WTC11 (cell line): ENCODE measurements at regions not wholly inside any gene's neighbourhood (a gene's known extent, or its start where the extent isn't known, plus 50 kb on each side); places are given as distances from the start of the nearest gene placed in this dataset.

Source experiments
- ATAC-seq: fragments of 200-7000 bp; cut with Tn5 transposase; 2 replicates; pipeline ENCODE4 v1.10.0; 2021; ENCODE audit warnings: mild to moderate bottlenecking, moderate library complexity
- CTCF ChIA-PET: fragments of 300-600 bp; sonication (Branson Sonifier 250); formaldehyde crosslinking; loops from one replicate; lab custom pipeline; 2021; ENCODE audit warnings: antibody characterized with exemption; lab: Charles Lee
- POLR2A ChIA-PET: fragments of 350-600 bp; sonication (Branson Sonifier 250); formaldehyde crosslinking; loops from one replicate; lab custom pipeline; 2021; ENCODE audit warnings: antibody characterized with exemption; lab: Charles Lee
- DNase-seq: peaks from one replicate; pipeline ENCODE4 v3.0.0; 2021; ENCODE audit warnings: low spot score
- H3K27ac Mint-ChIP-seq: 2 replicates; pipeline ENCODE4 v1.8.0; 2021; ENCODE audit warnings: mixed read lengths
- H3K27me3 Mint-ChIP-seq: 2 replicates; pipeline ENCODE4 v1.8.0; 2021; ENCODE audit warnings: low read depth, mild to moderate bottlenecking, moderate library complexity, mixed read lengths
- H3K36me3 Mint-ChIP-seq: 2 replicates; pipeline ENCODE4 v1.8.0; 2021; ENCODE audit warnings: mixed read lengths
- H3K4me1 Mint-ChIP-seq: 2 replicates; pipeline ENCODE4 v1.8.0; 2022; ENCODE audit warnings: mixed read lengths
- H3K4me3 Mint-ChIP-seq: 2 replicates; pipeline ENCODE4 v1.8.0; 2021; ENCODE audit warnings: mild to moderate bottlenecking, moderate library complexity, mixed read lengths
- H3K9me3 Mint-ChIP-seq: 2 replicates; pipeline ENCODE4 v1.8.0; 2021; ENCODE audit warnings: mixed read lengths
- CREM ChIP-seq: sonication (generic); formaldehyde crosslinking; IDR thresholded peaks from 2 replicates; pipeline ENCODE4 v1.8.1; 2022; ENCODE audit warnings: mild to moderate bottlenecking, missing genetic modification reagents, moderate library complexity
- E2F4 ChIP-seq: sonication (generic); formaldehyde crosslinking; IDR thresholded peaks from 2 replicates; pipeline ENCODE4 v1.8.1; 2022; ENCODE audit warnings: low read depth, mild to moderate bottlenecking, moderate library complexity, missing genetic modification reagents, borderline replicate concordance
- IRF1 ChIP-seq: sonication (generic); formaldehyde crosslinking; IDR thresholded peaks from 2 replicates; pipeline ENCODE4 v1.8.0; 2023; ENCODE audit warnings: missing genetic modification reagents
- JAZF1 ChIP-seq: fragments of 250-450 bp; sonication (Bioruptor Pico); IDR thresholded peaks from 2 replicates; pipeline ENCODE4 v1.9.0; 2021; ENCODE audit warnings: moderate library complexity, mild to moderate bottlenecking, inconsistent platforms
- NFE2L1 ChIP-seq: sonication (generic); formaldehyde crosslinking; IDR thresholded peaks from 2 replicates; pipeline ENCODE4 v1.8.1; 2023; ENCODE audit warnings: missing genetic modification reagents
- NFYB ChIP-seq: sonication (generic); formaldehyde crosslinking; conservative IDR thresholded peaks from 2 replicates; pipeline ENCODE4 v1.8.0; 2022; ENCODE audit warnings: low read depth, missing genetic modification reagents
- RELA ChIP-seq: sonication (generic); formaldehyde crosslinking; IDR thresholded peaks from 2 replicates; pipeline ENCODE4 v1.8.1; 2022; ENCODE audit warnings: missing genetic modification reagents, mild to moderate bottlenecking, borderline replicate concordance
- SMAD3 ChIP-seq: sonication (generic); formaldehyde crosslinking; IDR thresholded peaks from 2 replicates; pipeline ENCODE4 v1.8.0; 2022; ENCODE audit warnings: missing genetic modification reagents, mild to moderate bottlenecking, borderline replicate concordance
- SMAD4 ChIP-seq: sonication (generic); formaldehyde crosslinking; IDR thresholded peaks from 2 replicates; pipeline ENCODE4 v1.8.0; 2022; ENCODE audit warnings: mild to moderate bottlenecking, missing genetic modification reagents
- TEAD1 ChIP-seq: sonication (generic); formaldehyde crosslinking; IDR thresholded peaks from 2 replicates; pipeline ENCODE4 v1.8.0; 2022; ENCODE audit warnings: mild to moderate bottlenecking, missing genetic modification reagents
- ZNF263 ChIP-seq: sonication (generic); formaldehyde crosslinking; IDR thresholded peaks from 2 replicates; pipeline ENCODE4 v1.8.1; 2022; ENCODE audit warnings: low read depth, mild to moderate bottlenecking, moderate library complexity, missing genetic modification reagents
- ZNF281 ChIP-seq: sonication (generic); formaldehyde crosslinking; IDR thresholded peaks from 2 replicates; pipeline ENCODE4 v1.8.0; 2023; ENCODE audit warnings: mild to moderate bottlenecking, missing genetic modification reagents
- TF ChIP-seq, protein P1 (sequence below): sonication (generic); formaldehyde crosslinking; IDR thresholded peaks from 2 replicates; pipeline ENCODE4 v1.8.1; 2022; ENCODE audit warnings: mild to moderate bottlenecking, missing genetic modification reagents, moderate library complexity, borderline replicate concordance
- TF ChIP-seq, protein P2 (sequence below): fragments of 250-450 bp; sonication (Bioruptor Pico); IDR thresholded peaks from 2 replicates; pipeline ENCODE4 v1.9.0; 2021; ENCODE audit warnings: mild to moderate bottlenecking, borderline replicate concordance
- TF ChIP-seq, protein P3 (sequence below): sonication (generic); formaldehyde crosslinking; IDR thresholded peaks from 2 replicates; pipeline ENCODE4 v1.8.0; 2023; ENCODE audit warnings: missing genetic modification reagents, mild to moderate bottlenecking, borderline replicate concordance
- TF ChIP-seq, protein P4 (sequence below): sonication (generic); formaldehyde crosslinking; IDR thresholded peaks from 2 replicates; pipeline ENCODE4 v1.8.0; 2022; ENCODE audit warnings: missing genetic modification reagents

DNA sequence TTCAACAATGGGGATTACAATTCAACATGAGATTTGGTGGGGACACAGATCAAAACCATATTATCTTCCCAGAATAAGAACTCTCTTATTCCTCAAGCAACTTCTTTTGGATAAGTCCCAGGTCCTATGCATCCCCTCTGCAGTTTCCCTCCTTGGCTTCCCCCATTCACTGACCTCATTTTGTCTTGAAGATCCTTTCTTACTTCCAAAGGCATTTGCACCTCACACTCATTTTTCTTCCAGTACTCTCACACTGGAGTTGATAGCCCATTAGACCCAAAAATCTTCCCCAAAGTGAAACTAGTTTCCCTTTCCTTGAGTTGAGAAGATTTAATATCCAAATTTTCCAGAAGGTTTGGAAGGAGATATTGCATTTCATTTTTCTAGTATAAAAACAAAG lies 178.0 kb upstream of the DAPK1 start (continued):
- TF ChIP-seq, protein P1, sequence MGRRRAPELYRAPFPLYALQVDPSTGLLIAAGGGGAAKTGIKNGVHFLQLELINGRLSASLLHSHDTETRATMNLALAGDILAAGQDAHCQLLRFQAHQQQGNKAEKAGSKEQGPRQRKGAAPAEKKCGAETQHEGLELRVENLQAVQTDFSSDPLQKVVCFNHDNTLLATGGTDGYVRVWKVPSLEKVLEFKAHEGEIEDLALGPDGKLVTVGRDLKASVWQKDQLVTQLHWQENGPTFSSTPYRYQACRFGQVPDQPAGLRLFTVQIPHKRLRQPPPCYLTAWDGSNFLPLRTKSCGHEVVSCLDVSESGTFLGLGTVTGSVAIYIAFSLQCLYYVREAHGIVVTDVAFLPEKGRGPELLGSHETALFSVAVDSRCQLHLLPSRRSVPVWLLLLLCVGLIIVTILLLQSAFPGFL (CRISPR knock-in tag), result no peak
- TF ChIP-seq IRF1, result no peak
- no peak for TF ChIP-seq JAZF1 (CRISPR knock-in tag)
- TF ChIP-seq CREM (CRISPR knock-in tag), result no peak
- TF ChIP-seq SMAD3 (CRISPR knock-in tag), result no peak
- TF ChIP-seq, protein P2, sequence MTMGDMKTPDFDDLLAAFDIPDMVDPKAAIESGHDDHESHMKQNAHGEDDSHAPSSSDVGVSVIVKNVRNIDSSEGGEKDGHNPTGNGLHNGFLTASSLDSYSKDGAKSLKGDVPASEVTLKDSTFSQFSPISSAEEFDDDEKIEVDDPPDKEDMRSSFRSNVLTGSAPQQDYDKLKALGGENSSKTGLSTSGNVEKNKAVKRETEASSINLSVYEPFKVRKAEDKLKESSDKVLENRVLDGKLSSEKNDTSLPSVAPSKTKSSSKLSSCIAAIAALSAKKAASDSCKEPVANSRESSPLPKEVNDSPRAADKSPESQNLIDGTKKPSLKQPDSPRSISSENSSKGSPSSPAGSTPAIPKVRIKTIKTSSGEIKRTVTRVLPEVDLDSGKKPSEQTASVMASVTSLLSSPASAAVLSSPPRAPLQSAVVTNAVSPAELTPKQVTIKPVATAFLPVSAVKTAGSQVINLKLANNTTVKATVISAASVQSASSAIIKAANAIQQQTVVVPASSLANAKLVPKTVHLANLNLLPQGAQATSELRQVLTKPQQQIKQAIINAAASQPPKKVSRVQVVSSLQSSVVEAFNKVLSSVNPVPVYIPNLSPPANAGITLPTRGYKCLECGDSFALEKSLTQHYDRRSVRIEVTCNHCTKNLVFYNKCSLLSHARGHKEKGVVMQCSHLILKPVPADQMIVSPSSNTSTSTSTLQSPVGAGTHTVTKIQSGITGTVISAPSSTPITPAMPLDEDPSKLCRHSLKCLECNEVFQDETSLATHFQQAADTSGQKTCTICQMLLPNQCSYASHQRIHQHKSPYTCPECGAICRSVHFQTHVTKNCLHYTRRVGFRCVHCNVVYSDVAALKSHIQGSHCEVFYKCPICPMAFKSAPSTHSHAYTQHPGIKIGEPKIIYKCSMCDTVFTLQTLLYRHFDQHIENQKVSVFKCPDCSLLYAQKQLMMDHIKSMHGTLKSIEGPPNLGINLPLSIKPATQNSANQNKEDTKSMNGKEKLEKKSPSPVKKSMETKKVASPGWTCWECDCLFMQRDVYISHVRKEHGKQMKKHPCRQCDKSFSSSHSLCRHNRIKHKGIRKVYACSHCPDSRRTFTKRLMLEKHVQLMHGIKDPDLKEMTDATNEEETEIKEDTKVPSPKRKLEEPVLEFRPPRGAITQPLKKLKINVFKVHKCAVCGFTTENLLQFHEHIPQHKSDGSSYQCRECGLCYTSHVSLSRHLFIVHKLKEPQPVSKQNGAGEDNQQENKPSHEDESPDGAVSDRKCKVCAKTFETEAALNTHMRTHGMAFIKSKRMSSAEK, result no peak
- TF ChIP-seq NFE2L1 (CRISPR knock-in tag), result no peak
- TF ChIP-seq, protein P3, sequence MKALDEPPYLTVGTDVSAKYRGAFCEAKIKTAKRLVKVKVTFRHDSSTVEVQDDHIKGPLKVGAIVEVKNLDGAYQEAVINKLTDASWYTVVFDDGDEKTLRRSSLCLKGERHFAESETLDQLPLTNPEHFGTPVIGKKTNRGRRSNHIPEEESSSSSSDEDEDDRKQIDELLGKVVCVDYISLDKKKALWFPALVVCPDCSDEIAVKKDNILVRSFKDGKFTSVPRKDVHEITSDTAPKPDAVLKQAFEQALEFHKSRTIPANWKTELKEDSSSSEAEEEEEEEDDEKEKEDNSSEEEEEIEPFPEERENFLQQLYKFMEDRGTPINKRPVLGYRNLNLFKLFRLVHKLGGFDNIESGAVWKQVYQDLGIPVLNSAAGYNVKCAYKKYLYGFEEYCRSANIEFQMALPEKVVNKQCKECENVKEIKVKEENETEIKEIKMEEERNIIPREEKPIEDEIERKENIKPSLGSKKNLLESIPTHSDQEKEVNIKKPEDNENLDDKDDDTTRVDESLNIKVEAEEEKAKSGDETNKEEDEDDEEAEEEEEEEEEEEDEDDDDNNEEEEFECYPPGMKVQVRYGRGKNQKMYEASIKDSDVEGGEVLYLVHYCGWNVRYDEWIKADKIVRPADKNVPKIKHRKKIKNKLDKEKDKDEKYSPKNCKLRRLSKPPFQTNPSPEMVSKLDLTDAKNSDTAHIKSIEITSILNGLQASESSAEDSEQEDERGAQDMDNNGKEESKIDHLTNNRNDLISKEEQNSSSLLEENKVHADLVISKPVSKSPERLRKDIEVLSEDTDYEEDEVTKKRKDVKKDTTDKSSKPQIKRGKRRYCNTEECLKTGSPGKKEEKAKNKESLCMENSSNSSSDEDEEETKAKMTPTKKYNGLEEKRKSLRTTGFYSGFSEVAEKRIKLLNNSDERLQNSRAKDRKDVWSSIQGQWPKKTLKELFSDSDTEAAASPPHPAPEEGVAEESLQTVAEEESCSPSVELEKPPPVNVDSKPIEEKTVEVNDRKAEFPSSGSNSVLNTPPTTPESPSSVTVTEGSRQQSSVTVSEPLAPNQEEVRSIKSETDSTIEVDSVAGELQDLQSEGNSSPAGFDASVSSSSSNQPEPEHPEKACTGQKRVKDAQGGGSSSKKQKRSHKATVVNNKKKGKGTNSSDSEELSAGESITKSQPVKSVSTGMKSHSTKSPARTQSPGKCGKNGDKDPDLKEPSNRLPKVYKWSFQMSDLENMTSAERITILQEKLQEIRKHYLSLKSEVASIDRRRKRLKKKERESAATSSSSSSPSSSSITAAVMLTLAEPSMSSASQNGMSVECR, result no peak

DNA sequence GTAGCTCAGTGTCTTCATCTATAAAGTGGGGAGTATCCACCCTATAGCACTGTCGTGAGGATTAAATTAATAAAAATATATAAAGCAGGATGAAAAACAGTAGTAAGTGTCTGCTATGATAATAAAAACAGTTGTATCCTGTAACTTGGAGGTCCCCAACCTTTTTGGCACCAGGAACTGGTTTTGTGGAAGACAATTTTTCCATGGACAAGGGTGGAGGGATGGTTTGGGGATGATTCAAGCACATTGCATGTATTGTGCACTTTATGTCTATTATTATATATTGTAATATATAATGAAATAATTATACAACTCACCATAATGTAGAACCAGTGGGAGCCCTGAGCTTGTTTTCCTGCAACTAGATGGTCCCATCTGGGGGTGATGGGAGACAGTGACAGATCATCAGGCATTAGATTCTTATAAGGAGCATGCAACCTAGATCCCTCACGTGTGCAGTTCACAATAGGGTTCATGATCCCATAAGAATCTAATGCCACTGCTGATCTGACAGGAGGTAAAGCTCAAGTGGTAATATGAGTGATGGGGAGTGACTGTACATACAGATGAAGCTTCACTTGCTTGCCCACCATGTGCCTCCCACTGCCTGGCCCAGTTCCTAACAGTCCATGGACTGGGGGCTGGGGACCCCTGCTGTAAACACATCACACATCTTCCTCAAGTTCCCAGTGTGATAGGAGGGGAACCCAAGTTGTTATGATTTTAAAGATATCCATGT lies 177.4 kb upstream of the DAPK1 start:
- DNase-seq (no peak), ATAC-seq (no peak)
- H3K27me3 Mint-ChIP-seq, result no peaks in the 10 kb centered on the region
- POLR2A ChIA-PET, result no interaction called here
- H3K9me3 Mint-ChIP-seq, result peaks cover 32% of the 10 kb centered on the region
- CTCF ChIA-PET, result interaction anchor here (0.7 to 1.2 kb wide), 2 partner anchors 30 to 906 kb away, joined by 3 read pairs; no protein-coding TSS in a partner anchor
- H3K27ac Mint-ChIP-seq, result no peak overlapping the region
- H3K36me3 Mint-ChIP-seq, result peaks cover 13% of the 10 kb centered on the region
- H3K4me1 Mint-ChIP-seq, result no peaks in the 10 kb centered on the region
- H3K4me3 Mint-ChIP-seq, result no peak overlapping the region
- no peak for TF ChIP-seq E2F4 (CRISPR knock-in tag)
- TF ChIP-seq, protein P4, sequence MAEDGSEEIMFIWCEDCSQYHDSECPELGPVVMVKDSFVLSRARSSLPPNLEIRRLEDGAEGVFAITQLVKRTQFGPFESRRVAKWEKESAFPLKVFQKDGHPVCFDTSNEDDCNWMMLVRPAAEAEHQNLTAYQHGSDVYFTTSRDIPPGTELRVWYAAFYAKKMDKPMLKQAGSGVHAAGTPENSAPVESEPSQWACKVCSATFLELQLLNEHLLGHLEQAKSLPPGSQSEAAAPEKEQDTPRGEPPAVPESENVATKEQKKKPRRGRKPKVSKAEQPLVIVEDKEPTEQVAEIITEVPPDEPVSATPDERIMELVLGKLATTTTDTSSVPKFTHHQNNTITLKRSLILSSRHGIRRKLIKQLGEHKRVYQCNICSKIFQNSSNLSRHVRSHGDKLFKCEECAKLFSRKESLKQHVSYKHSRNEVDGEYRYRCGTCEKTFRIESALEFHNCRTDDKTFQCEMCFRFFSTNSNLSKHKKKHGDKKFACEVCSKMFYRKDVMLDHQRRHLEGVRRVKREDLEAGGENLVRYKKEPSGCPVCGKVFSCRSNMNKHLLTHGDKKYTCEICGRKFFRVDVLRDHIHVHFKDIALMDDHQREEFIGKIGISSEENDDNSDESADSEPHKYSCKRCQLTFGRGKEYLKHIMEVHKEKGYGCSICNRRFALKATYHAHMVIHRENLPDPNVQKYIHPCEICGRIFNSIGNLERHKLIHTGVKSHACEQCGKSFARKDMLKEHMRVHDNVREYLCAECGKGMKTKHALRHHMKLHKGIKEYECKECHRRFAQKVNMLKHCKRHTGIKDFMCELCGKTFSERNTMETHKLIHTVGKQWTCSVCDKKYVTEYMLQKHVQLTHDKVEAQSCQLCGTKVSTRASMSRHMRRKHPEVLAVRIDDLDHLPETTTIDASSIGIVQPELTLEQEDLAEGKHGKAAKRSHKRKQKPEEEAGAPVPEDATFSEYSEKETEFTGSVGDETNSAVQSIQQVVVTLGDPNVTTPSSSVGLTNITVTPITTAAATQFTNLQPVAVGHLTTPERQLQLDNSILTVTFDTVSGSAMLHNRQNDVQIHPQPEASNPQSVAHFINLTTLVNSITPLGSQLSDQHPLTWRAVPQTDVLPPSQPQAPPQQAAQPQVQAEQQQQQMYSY (CRISPR knock-in tag), result no peak
- no peak for TF ChIP-seq TEAD1 (CRISPR knock-in tag)
- no peak for TF ChIP-seq NFYB
- TF ChIP-seq RELA, result no peak
- TF ChIP-seq ZNF263 (CRISPR knock-in tag), result no peak
- no peak for TF ChIP-seq SMAD4 (CRISPR knock-in tag)
- no peak for TF ChIP-seq ZNF281 (CRISPR knock-in tag)
